Adrenal gland (tissue), 9 donors: ENCODE measurements at regions not wholly inside any gene's neighbourhood (a gene's known extent, or its start where the extent isn't known, plus 50 kb on each side); places are given as distances from the start of the nearest gene placed in this dataset.

Experiments used
- DNase-seq, 7 donors: peaks; one replicate each; pipeline ENCODE4 v3.0.0-alpha.2; 2019 to 2020
- H3K27ac ChIP-seq, 5 donors: fragments of 200-600 bp; sonication (generic) in 4 of 5; 1 replicate in 3 of 5; 2 replicates in 2 of 5; pipeline versions ENCODE4 v1.5.1 to v1.8.0; 2016 to 2020; ENCODE audit warnings: mild to moderate bottlenecking in 1 of 5
- H3K27me3 ChIP-seq: fragments of 200-600 bp; 2 replicates; pipeline ENCODE4 v1.8.0; 2021
- H3K36me3 ChIP-seq, 2 donors: fragments of 200-600 bp; replicated peaks in 1 of 2; 1 replicate in 1 of 2; 2 replicates in 1 of 2; pipeline versions ENCODE4 v1.5.1 to v1.8.0; 2018 to 2022
- H3K4me1 ChIP-seq, 2 donors: fragments of 200-600 bp; replicated peaks in 1 of 2; 1 replicate in 1 of 2; 2 replicates in 1 of 2; pipeline versions ENCODE4 v1.5.1 to v1.8.0; 2018 to 2021
- H3K4me3 ChIP-seq, 4 donors: fragments of 200-600 bp; sonication (generic) in 3 of 4; one replicate each; pipeline ENCODE4 v1.5.1; 2016 to 2018
- H3K9me3 ChIP-seq, 3 donors: fragments of 200-600 bp; sonication (generic) in 1 of 3; replicated peaks in 1 of 3; 1 replicate in 2 of 3; 2 replicates in 1 of 3; pipeline versions ENCODE4 v1.5.1 to v1.8.0; 2016 to 2021
- POLR2A ChIP-seq, 2 donors: fragments of 450-650 bp; IDR thresholded peaks; one replicate each; pipeline ENCODE4 v1.6.1; 2017; ENCODE audit warnings: antibody characterized with exemption in 2 of 2, mild to moderate bottlenecking in 2 of 2, moderate library complexity in 1 of 2
- WGBS, 4 donors: extraction: QIAGEN DNeasy Blood & Tissue Kit in 2 of 4; methylation state at CpG; one replicate each; pipeline versions ENCODE4 v1.1.5 to v1.1.7; 2013 to 2017; 5-methylcytosine and 5-hydroxymethylcytosine counted together
- intact Hi-C, 2 donors: fragments of 100-400 bp; cut with DNase I; formaldehyde crosslinking; loops; one replicate each; pipeline versions ENCODE4 v1.14.1 to v1.15.0; 2022 to 2023
- TF ChIP-seq, protein P1 (sequence below), 6 experiments: fragments of 450-650 bp in 4 of 6; fragments of 200-600 bp in 2 of 6; sonication (generic) in 1 of 6; IDR thresholded peaks; 1 replicate in 5 of 6; 2 replicates in 1 of 6; pipeline versions ENCODE4 v1.5.1 to v1.8.0; 2016 to 2021; ENCODE audit warnings: antibody characterized with exemption in 6 of 6, mild to moderate bottlenecking in 2 of 6, moderate library complexity in 1 of 6
- donor health status: healthy with polysubstance abuse.
- donor health status: Bipolar disorder and iron deficiency.
- donor health status: DM: yes; HTN: yes; CAD: no.
- donor health status: DM: no; HTN: no; CAD: no.
- donor health status: DM: no; HTN: no; CAD: no.

DNA sequence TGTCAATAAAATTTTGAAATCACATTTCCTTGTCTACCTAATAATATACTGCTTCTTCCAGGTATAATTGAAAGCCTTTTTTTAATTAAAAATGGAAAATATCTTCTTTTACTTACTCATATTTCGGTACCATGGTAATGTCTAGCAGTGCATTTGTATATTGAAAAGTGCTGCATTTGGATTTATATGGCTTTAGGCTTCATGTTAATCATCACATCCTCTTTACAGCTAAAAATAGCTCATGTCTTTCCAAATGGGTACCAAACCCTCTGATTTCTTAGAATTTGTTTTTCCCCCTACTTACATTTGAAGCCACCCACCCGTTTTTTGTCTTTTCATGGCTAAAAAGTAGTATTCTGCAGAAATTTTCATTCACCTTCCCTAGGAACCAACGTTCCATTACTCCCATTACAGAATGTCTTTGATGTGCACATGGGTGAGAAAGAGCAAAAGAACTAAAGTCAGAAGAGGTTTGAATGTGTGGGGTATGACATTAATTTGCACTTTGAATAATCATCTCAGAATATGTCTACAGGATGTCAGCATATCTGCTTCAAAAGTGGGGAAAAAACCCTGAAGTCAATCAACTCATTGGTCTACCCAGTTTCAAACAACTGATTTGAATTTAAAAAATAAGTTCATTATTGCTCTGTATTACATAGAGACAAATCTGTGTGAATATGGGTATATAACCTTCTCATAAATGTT, 935.9 kb downstream of the GATA3 start:
- Histone ChIP-seq H3K27ac (no peak overlapping the region), H3K27me3 (no peaks in the 10 kb centered on the region), H3K9me3 (no peaks in the 10 kb centered on the region), H3K4me3 (no peak overlapping the region), H3K4me1 (no peaks in the 10 kb centered on the region), H3K36me3 (no peaks in the 10 kb centered on the region)
- 52 to 62% (median 60%) methylated on average over 3 of the region's 3 CpGs for WGBS, 4 donors
- intact Hi-C loops: no loop called here
- no peak for DNase-seq
- TF ChIP-seq POLR2A (IDR thresholded peaks at IDR 0.05): no peak
- TF ChIP-seq, protein P1, sequence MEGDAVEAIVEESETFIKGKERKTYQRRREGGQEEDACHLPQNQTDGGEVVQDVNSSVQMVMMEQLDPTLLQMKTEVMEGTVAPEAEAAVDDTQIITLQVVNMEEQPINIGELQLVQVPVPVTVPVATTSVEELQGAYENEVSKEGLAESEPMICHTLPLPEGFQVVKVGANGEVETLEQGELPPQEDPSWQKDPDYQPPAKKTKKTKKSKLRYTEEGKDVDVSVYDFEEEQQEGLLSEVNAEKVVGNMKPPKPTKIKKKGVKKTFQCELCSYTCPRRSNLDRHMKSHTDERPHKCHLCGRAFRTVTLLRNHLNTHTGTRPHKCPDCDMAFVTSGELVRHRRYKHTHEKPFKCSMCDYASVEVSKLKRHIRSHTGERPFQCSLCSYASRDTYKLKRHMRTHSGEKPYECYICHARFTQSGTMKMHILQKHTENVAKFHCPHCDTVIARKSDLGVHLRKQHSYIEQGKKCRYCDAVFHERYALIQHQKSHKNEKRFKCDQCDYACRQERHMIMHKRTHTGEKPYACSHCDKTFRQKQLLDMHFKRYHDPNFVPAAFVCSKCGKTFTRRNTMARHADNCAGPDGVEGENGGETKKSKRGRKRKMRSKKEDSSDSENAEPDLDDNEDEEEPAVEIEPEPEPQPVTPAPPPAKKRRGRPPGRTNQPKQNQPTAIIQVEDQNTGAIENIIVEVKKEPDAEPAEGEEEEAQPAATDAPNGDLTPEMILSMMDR (IDR thresholded peaks at IDR 0.05): no peak

DNA sequence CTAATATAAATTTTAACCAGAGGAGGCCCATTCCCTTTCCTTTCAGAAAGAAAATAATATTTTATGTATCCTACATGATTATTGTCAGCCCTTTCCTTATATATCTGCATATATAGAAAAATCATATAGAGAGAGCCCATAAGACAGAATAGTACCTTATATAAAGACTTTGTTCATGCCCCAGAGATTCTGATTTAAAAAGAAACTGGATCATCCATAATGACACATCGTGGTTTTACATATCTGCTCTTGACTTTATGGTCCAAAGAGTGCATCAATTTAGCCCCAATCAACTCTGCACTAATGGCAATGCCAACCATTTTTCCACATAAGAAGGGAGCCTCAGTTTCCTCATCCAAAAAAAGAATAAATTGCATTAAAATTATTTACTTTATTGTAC, 937.5 kb downstream of the GATA3 start:
- H3K9me3 ChIP-seq: no peaks in the 10 kb centered on the region
- no peaks in the 10 kb centered on the region for H3K36me3 ChIP-seq
- no peak overlapping the region for H3K27ac ChIP-seq
- 67 to 90% (median 80%) methylated on average over 1 of the region's 1 CpG for WGBS, 4 donors
- no peak for DNase-seq
- no peaks in the 10 kb centered on the region for H3K27me3 ChIP-seq
- intact Hi-C loops: no loop called here
- H3K4me3 ChIP-seq: no peak overlapping the region
- no peaks in the 10 kb centered on the region for H3K4me1 ChIP-seq
- TF ChIP-seq, protein P1 (IDR thresholded peaks at IDR 0.05): no peak
- TF ChIP-seq POLR2A (IDR thresholded peaks at IDR 0.05): no peak

DNA sequence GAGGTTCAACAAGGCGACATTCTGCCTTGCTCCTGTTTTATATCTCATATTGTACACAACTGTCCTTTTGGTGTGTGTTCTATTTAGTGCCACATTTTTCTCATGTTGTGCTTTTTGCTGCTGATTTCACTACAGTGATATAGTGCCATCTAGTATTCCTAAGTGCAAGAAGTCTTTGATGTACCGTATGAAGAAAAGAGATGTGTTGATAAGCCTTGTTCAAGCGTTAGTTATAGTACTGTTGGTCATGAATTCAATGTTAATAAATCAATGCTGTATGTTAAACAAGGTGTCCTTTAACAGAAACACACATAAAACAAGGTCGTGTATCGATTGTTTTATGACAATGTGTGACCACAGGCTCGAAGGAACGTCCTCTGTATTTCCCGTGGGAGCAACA, 939.4 kb downstream of the GATA3 start:
- Histone ChIP-seq H3K4me3 (no peak overlapping the region), H3K4me1 (no peaks in the 10 kb centered on the region), H3K27me3 (no peaks in the 10 kb centered on the region), H3K27ac (no peak overlapping the region), H3K36me3 (no peaks in the 10 kb centered on the region), H3K9me3 (no peaks in the 10 kb centered on the region)
- 64 to 73% (median 68%) methylated on average over 8 of the region's 8 CpGs for WGBS, 4 donors
- intact Hi-C loops: no loop called here
- no peak for DNase-seq
- TF ChIP-seq, protein P1 (IDR thresholded peaks at IDR 0.05): no peak
- no peak for TF ChIP-seq POLR2A (IDR thresholded peaks at IDR 0.05)

DNA sequence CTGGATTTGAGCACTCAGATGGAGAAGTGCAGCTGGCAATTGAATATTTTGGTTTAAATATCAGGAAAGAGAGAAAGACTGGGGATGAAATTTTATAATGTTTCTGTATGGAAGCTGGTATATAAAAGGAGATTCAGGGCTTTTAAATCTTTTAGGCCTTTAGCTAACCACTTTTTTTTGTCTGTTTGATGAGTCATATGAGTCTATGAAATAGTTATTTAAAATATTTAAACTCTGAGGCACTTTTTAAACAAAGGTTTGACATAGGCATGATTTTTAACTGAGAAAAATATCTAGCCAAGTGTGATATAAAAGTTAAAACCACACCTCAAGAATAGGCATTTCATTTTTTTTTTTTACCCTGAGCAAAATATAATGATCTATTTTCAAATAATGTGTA, 944.3 kb downstream of the GATA3 start:
- no peaks in the 10 kb centered on the region for H3K4me1 ChIP-seq
- H3K36me3 ChIP-seq: no peaks in the 10 kb centered on the region
- no peaks in the 10 kb centered on the region for H3K27me3 ChIP-seq
- TF ChIP-seq, protein P1 (IDR thresholded peaks at IDR 0.05): no peak
- TF ChIP-seq POLR2A (IDR thresholded peaks at IDR 0.05): no peak
- no peak overlapping the region for H3K4me3 ChIP-seq
- intact Hi-C loops: no loop called here
- H3K27ac ChIP-seq: no peak overlapping the region
- no peak for DNase-seq
- no peaks in the 10 kb centered on the region for H3K9me3 ChIP-seq
